Breast epithelium (tissue), 4 donors: ENCODE measurements at regions not wholly inside any gene's neighbourhood (a gene's known extent, or its start where the extent isn't known, plus 50 kb on each side); places are given as distances from the start of the nearest gene placed in this dataset.

Source experiments
- DNase-seq, 2 donors: peaks; one replicate each; pipeline ENCODE4 v3.0.0-alpha.2; 2019; ENCODE audit warnings: low spot score in 2 of 2
- H3K27ac ChIP-seq, 2 donors: fragments of 200-600 bp; sonication (generic) in 1 of 2; one replicate each; pipeline ENCODE4 v1.5.1; 2016 to 2019; ENCODE audit warnings: mild to moderate bottlenecking in 1 of 2
- H3K27me3 ChIP-seq, 2 donors: fragments of 200-600 bp; sonication (generic) in 1 of 2; one replicate each; pipeline versions ENCODE4 v1.5.1 to v1.6.0; 2017 to 2019; ENCODE audit warnings: control low read depth in 1 of 2, mild to moderate bottlenecking in 1 of 2
- H3K36me3 ChIP-seq: fragments of 200-600 bp; one replicate; pipeline ENCODE4 v1.5.1; 2019
- H3K4me1 ChIP-seq, 2 donors: fragments of 200-600 bp; sonication (generic); one replicate each; pipeline ENCODE4 v1.5.1; 2016 to 2019; ENCODE audit warnings: control low read depth in 1 of 2
- H3K4me3 ChIP-seq, 3 donors: fragments of 200-600 bp; sonication (generic); 1 replicate in 2 of 3; 2 replicates in 1 of 3; pipeline ENCODE4 v1.5.1; 2016 to 2019; ENCODE audit warnings: mild to moderate bottlenecking in 3 of 3, moderate library complexity in 2 of 3
- H3K9me3 ChIP-seq, 2 donors: fragments of 200-600 bp; sonication (generic) in 1 of 2; one replicate each; pipeline ENCODE4 v1.5.1; 2016 to 2019; ENCODE audit warnings: control low read depth in 1 of 2
- CTCF ChIP-seq, 3 donors: fragments of 450-650 bp; IDR thresholded peaks; one replicate each; pipeline ENCODE4 v1.5.1; 2016 to 2017; ENCODE audit warnings: antibody characterized with exemption in 3 of 3, mild to moderate bottlenecking in 3 of 3, moderate library complexity in 3 of 3
- POLR2A ChIP-seq: fragments of 450-650 bp; IDR thresholded peaks from one replicate; pipeline ENCODE4 v1.6.1; 2016; ENCODE audit warnings: antibody characterized with exemption, mild to moderate bottlenecking, moderate library complexity
- POLR2AphosphoS5 ChIP-seq, 3 donors: sonication (generic); formaldehyde crosslinking; IDR thresholded peaks; one replicate each; pipeline ENCODE4 v1.6.1; 2017; ENCODE audit warnings: antibody characterized with exemption in 3 of 3
- intact Hi-C: fragments of 100-400 bp; cut with DNase I; formaldehyde crosslinking; loops from one replicate; pipeline ENCODE4 v1.15.1; 2023; ENCODE audit warnings: low total_unique reads

GRCh38 chr1:4591926-4592325 lies 62.5 kb upstream of the AJAP1 start:
- intact Hi-C loops, result no loop called here
- no peak for DNase-seq
- no peak overlapping the region for H3K27ac ChIP-seq
- no peaks in the 10 kb centered on the region for H3K36me3 ChIP-seq
- no peaks in the 10 kb centered on the region for H3K4me1 ChIP-seq
- H3K9me3 ChIP-seq, result no peaks in the 10 kb centered on the region
- H3K4me3 ChIP-seq, result no peak overlapping the region
- TF ChIP-seq POLR2AphosphoS5 (IDR thresholded peaks at IDR 0.05) (no peak), CTCF (IDR thresholded peaks at IDR 0.05) (no peak), POLR2A (no peak)
- peaks cover 0 to 5% of the 10 kb centered on the region in 2 donors for H3K27me3 ChIP-seq

- Histone ChIP-seq H3K4me3 (no peak overlapping the region), H3K27me3 (peaks cover 0 to 5% of the 10 kb centered on the region in 2 donors), H3K9me3 (no peaks in the 10 kb centered on the region), H3K4me1 (no peaks in the 10 kb centered on the region), H3K27ac (no peak overlapping the region), H3K36me3 (no peaks in the 10 kb centered on the region)
- TF ChIP-seq POLR2AphosphoS5 (IDR thresholded peaks at IDR 0.05), result no peak
- TF ChIP-seq POLR2A, result no peak
- TF ChIP-seq CTCF (IDR thresholded peaks at IDR 0.05), result no peak
- intact Hi-C loops, result no loop called here
- DNase-seq, result no peak
These were observed 61.3 kb upstream of the AJAP1 start for GRCh38 chr1:4593106-4593505.

- no peaks in the 10 kb centered on the region for H3K36me3 ChIP-seq
- DNase-seq, result no peak
- intact Hi-C loops, result no loop called here
These were observed 60.0 kb upstream of the AJAP1 start for GRCh38 chr1:4594286-4594991.

GRCh38 chr1:4595341-4596225 lies 58.8 kb upstream of the AJAP1 start:
- TF ChIP-seq CTCF (IDR thresholded peaks at IDR 0.05) (no peak), POLR2AphosphoS5 (IDR thresholded peaks at IDR 0.05) (no peak), POLR2A (no peak)
- H3K4me3 ChIP-seq, result no peak overlapping the region
- H3K27me3 ChIP-seq, result peaks cover 0 to 16% of the 10 kb centered on the region in 2 donors
- H3K36me3 ChIP-seq, result no peaks in the 10 kb centered on the region
- no peak for DNase-seq
- intact Hi-C loops, result no loop called here
- H3K9me3 ChIP-seq, result no peaks in the 10 kb centered on the region
- no peaks in the 10 kb centered on the region for H3K4me1 ChIP-seq
- no peak overlapping the region for H3K27ac ChIP-seq

More at GRCh38 chr1:4594286-4594991, 60.0 kb upstream of the AJAP1 start:
- peaks cover 0 to 5% of the 10 kb centered on the region in 2 donors for H3K27me3 ChIP-seq
- no peaks in the 10 kb centered on the region for H3K9me3 ChIP-seq
- no peak overlapping the region for H3K27ac ChIP-seq
- H3K4me3 ChIP-seq, result no peak overlapping the region
- H3K4me1 ChIP-seq, result no peaks in the 10 kb centered on the region
- TF ChIP-seq POLR2A (no peak), CTCF (IDR thresholded peaks at IDR 0.05) (no peak), POLR2AphosphoS5 (IDR thresholded peaks at IDR 0.05) (no peak)

GRCh38 chr1:4596486-4596885 lies 57.9 kb upstream of the AJAP1 start:
- H3K27ac ChIP-seq, result no peak overlapping the region
- TF ChIP-seq POLR2A, result no peak
- TF ChIP-seq POLR2AphosphoS5 (IDR thresholded peaks at IDR 0.05), result no peak
- H3K4me1 ChIP-seq, result no peaks in the 10 kb centered on the region
- H3K9me3 ChIP-seq, result no peaks in the 10 kb centered on the region
- intact Hi-C loops, result no loop called here
- peaks cover 0 to 25% of the 10 kb centered on the region in 2 donors for H3K27me3 ChIP-seq
- H3K36me3 ChIP-seq, result no peaks in the 10 kb centered on the region
- no peak for DNase-seq
- H3K4me3 ChIP-seq, result no peak overlapping the region
